Skin epidermis (tissue), 12 donors: ENCODE measurements at regions not wholly inside any gene's neighbourhood (a gene's known extent, or its start where the extent isn't known, plus 50 kb on each side); places are given as distances from the start of the nearest gene placed in this dataset.
"Not testable (repeated sequence)": the region's sequence is repeated elsewhere in the genome, so short reads cannot be mapped to it uniquely, and the experiment has no call there.

Experiments
- H3K27ac ChIP-seq, 21 experiments: fragments of 200-600 bp; sonication (generic) in 11 of 21; one replicate each; pipeline ENCODE4 v1.5.0; 2020; ENCODE audit warnings: mild to moderate bottlenecking in 3 of 21, inconsistent platforms in 2 of 21, moderate library complexity in 2 of 21
- H3K4me3 ChIP-seq, 7 experiments: fragments of 200-600 bp; sonication (generic) in 2 of 7; one replicate each; pipeline ENCODE4 v1.5.0; 2020; ENCODE audit warnings: inconsistent platforms in 2 of 7, mild to moderate bottlenecking in 2 of 7, moderate library complexity in 1 of 7

DNA sequence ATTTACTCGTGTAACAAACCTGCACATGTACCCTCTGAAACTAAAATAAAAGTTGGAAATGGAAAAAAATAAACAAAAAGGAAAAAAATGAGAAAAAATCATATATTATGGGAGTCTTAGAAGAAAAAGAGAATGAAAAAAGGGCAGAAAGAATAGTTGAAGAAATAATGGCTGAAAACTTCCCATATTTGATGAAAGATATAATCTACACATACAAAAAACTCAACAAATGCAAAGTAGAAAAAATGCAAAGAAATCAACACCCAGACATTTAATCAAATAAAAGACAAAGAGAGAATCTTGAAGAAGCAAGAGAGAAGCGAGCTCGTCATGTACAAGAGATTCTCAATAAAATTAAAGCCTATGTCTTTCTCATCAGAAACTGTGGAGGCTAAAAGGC is 73.8 kb downstream of the SLC25A46 start:
- no peak overlapping the region for H3K27ac ChIP-seq
- H3K4me3 ChIP-seq: no peak overlapping the region

DNA sequence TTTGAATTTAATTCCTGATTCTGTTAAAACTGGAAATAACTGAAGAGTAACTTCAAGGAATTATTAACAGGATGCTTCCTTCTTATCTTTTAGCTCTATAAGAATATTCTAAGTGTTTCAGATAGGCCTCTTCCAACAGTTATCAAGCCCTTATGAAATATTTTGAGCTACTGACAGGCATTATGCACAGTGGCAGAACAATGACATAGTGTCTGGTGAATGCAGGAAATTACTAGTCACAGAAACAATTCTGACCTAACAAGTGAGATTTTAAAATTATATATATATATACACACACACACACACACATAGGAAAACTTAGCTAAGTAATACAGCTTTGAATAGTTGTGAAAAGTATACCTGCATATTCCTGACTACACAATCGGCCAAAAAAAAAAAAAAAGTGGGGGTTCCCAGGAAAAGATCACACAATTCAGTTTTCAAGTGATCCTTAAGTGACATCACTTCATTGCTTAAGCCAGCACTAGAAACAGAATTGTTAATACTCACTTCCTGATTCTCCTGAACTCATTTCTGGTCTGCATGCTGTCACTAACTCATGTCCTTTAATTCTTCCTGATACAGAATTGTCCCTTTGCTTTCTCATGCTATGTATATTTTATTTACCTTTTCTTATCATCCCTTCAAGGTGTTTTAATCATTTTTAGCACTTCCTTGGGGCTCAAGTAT is 77.3 kb downstream of the SLC25A46 start:
- Histone ChIP-seq H3K27ac (no peak overlapping the region), H3K4me3 (no peak overlapping the region)

- no peak overlapping the region for H3K4me3 ChIP-seq
- no peak overlapping the region for H3K27ac ChIP-seq
Observed at GRCh38 chr5:110817459-110817858, 78.7 kb downstream of the SLC25A46 start.

GRCh38 chr5:110823571-110823970 is 84.8 kb downstream of the SLC25A46 start:
- H3K27ac ChIP-seq: no peak overlapping the region
- H3K4me3 ChIP-seq: no peak overlapping the region

- H3K27ac ChIP-seq: no peak overlapping the region
- H3K4me3 ChIP-seq: no peak overlapping the region
Observed at GRCh38 chr5:110824936-110825441, 86.2 kb downstream of the SLC25A46 start.

DNA sequence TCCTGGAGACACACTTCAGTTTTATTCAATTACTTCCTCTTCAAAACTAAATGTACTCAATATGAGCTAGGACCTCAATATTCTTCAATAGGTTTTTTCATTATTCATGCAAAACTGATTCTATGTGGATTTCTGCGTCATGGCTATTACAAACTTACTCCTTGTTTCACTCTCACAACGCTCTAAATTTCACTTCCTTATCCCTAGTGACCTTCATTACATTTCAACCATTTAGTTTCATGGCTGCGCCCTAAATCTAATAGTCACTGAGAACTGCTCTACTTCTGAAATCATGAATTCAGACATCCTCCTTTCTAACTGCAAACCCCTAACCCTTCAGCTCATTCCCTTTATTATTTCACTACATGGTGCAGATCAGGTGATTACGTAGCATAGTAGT is 93.9 kb downstream of the SLC25A46 start:
- H3K4me3 ChIP-seq: no peak overlapping the region

GRCh38 chr5:110834933-110835332 is 96.1 kb downstream of the SLC25A46 start:
- H3K4me3 ChIP-seq, H3K27ac ChIP-seq: not testable (repeated sequence)

More for the DNA sequence above, 93.9 kb downstream of the SLC25A46 start:
- no peak overlapping the region for H3K27ac ChIP-seq

GRCh38 chr5:110836851-110837250 is 98.0 kb downstream of the SLC25A46 start:
- no peak overlapping the region for H3K27ac ChIP-seq
- no peak overlapping the region for H3K4me3 ChIP-seq

DNA sequence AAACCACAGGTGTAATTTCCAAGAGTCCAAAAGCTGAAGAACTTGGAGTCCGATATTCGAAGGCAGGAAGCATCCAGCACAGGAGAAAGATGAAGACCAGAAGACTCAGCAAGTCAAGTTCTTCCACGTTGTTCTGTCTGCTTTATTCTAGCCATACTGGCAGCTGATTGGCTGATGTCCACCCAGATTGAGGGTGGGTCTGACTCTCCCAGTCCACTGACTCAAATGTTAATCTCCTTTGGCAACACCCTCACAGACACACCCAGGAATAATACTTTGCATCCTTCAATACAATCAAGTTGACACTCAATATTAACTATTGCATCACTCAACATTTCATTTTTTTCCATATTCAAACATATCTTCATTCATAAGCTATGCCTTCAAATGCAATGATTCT is 99.5 kb downstream of the SLC25A46 start:
- not testable (repeated sequence) for H3K27ac ChIP-seq

DNA sequence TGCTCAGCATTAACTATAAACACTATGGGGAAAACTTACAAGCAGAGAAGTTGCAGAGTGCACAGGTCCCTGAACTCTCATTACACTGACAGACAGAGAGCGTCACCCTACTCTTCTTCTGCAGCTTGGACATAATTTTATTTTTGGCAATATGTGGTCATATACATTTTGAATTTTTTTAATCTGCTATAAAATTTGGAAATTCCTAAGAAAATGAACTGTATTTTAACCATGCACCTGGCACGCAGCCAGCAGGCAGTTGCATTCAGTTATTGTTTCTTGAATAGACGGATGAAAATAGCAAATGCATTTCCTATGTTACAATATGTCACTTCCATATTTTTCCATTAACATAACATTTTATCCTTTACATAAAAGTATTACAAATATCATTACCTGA is 100.2 kb downstream of the SLC25A46 start:
- no peak overlapping the region for H3K4me3 ChIP-seq

More for the DNA sequence above, 99.5 kb downstream of the SLC25A46 start:
- not testable (repeated sequence) for H3K4me3 ChIP-seq

DNA sequence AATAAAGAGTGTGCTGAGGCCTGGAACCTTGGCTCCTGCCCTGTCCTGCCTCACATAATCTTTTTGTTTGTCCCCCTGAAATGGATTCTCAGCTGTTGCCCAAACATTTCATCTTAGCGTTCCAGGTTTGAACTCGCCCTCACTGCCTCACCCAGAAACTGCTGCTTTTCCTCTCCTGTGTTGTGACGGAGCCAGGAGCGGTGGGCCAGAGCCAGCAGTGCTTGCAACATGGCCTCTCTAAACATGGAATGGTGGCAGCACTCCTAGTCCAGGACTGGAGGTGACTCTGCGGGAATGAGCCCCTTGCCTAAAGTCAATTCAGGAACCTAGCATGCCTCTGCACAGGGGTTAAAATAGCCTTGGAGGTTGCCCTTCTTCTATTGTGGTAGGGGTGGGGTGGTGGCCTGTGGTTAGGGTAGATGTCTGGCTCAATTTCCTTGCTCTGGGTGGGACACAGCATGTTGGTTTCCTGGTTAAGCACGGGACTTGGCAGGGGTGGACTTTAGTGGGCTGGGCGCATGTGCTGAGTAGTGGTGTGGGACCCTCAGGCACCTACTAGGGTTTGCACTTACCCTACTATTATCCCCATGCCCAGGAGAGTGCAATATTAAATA is 101.6 kb downstream of the SLC25A46 start:
- H3K4me3 ChIP-seq: no peak overlapping the region
- H3K27ac ChIP-seq: peak overlapping the region in 14 of 21 experiments; percentile 8 to 83 (median 49)

More for the DNA sequence above, 100.2 kb downstream of the SLC25A46 start:
- no peak overlapping the region for H3K27ac ChIP-seq

- Histone ChIP-seq H3K27ac (peak overlapping the region in 3 of 21 experiments; percentile 24 to 83 (median 63)), H3K4me3 (no peak overlapping the region)
Observed at GRCh38 chr5:110841137-110841536, 102.3 kb downstream of the SLC25A46 start.

GRCh38 chr5:110842948-110843347 is 104.1 kb downstream of the SLC25A46 start:
- H3K27ac ChIP-seq: no peak overlapping the region
- no peak overlapping the region for H3K4me3 ChIP-seq

DNA sequence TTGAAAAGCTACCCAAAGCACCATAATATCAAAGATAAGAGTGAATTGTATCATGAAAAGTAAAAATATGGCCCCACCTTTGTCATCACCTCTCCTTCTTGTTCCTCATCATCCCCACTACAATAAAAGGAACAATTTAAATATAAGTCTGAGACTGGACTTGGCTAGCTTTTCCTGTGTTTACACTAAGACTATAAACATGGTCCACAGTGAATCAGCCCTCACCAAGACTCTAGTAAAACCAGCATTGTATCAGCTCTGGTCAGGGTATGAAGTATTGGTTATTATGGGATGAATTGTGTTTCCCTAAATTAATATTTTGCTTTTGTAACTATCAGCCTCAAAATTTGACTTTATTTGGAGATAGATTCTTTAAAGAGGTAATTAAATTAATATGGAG is 105.4 kb downstream of the SLC25A46 start:
- Histone ChIP-seq H3K4me3 (no peak overlapping the region), H3K27ac (no peak overlapping the region)

GRCh38 chr5:110846398-110847001 is 107.7 kb downstream of the SLC25A46 start:
- Histone ChIP-seq H3K27ac (no peak overlapping the region), H3K4me3 (no peak overlapping the region)

GRCh38 chr5:110851357-110851756 is 112.5 kb downstream of the SLC25A46 start:
- Histone ChIP-seq H3K27ac (no peak overlapping the region), H3K4me3 (no peak overlapping the region)

DNA sequence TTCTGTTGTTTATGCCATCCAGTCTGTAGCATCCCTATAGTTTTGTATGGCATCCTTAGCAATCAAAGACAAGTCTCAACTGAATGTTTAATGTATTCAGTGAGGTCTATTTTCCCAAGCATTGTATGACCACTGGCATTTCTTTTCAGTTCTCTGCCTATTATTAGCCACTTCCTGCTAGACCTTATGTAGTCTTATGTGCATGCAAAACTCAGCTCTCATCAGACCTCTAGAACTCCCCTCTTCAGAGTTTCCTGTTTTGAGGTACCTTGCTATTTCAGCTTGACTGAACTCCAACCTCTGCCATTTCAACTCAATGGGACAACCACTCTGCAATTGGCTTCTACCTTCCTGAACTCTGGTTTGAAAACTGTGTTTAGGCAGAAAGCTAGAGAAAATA is 113.2 kb downstream of the SLC25A46 start:
- H3K4me3 ChIP-seq: no peak overlapping the region
- H3K27ac ChIP-seq: no peak overlapping the region

- H3K27ac ChIP-seq: no peak overlapping the region
- no peak overlapping the region for H3K4me3 ChIP-seq
Observed at GRCh38 chr5:110852541-110852940, 113.7 kb downstream of the SLC25A46 start.

DNA sequence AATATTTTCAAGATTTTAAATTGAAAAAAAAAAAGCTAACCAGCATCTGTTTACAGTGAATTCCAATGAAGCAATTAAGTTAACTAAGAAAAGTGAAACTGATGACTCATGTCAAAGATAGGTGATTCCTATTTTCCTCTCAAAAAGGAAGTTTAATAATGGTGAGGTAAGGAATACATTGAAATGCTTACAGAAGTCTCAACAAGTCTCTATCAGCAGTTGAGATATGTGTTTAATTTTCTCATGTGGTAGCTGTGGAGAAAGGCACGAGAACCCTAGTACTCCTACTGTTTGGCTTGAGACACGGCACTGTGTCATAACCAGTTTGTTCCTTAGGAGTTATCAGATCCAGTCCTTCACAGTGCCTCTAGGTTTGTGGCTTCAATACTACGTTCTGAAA is 114.5 kb downstream of the SLC25A46 start:
- Histone ChIP-seq H3K4me3 (no peak overlapping the region), H3K27ac (no peak overlapping the region)

DNA sequence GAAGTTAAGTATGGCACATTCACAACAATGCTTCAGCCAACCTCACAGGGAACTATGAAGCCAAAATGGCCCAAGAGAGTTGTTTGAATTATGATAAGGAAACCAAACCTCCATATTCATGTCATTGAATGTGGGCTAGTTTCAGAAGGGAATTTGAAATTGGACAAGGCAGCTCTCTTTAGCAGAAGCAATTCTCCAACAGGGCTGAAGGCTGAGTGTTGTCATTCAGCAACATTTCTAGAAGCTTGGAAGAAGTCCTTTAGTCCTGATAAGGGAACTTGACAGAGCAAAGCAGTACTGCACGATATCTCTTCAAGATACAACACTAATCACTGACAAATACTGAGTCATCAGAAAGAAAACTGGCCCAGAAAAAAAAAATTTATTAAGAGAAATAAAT is 115.4 kb downstream of the SLC25A46 start:
- H3K4me3 ChIP-seq: no peak overlapping the region

GRCh38 chr5:110855961-110856360 is 117.2 kb downstream of the SLC25A46 start:
- H3K27ac ChIP-seq: no peak overlapping the region
- no peak overlapping the region for H3K4me3 ChIP-seq

More for the DNA sequence above, 115.4 kb downstream of the SLC25A46 start:
- no peak overlapping the region for H3K27ac ChIP-seq
